GM12892 (cell line): ENCODE measurements at regions not wholly inside any gene's neighbourhood (a gene's known extent, or its start where the extent isn't known, plus 50 kb on each side); places are given as distances from the start of the nearest gene placed in this dataset.

Experiments used
- POLR2A ChIP-seq: IDR thresholded peaks from 2 replicates; pipeline ENCODE4 v1.6.1; 2011; ENCODE audit warnings: low read depth, low read length, control low read depth
- POLR2AphosphoS5 ChIP-seq: IDR thresholded peaks from 2 replicates; pipeline ENCODE4 v1.6.1; 2011; ENCODE audit warnings: low read depth, low read length, control low read depth

DNA sequence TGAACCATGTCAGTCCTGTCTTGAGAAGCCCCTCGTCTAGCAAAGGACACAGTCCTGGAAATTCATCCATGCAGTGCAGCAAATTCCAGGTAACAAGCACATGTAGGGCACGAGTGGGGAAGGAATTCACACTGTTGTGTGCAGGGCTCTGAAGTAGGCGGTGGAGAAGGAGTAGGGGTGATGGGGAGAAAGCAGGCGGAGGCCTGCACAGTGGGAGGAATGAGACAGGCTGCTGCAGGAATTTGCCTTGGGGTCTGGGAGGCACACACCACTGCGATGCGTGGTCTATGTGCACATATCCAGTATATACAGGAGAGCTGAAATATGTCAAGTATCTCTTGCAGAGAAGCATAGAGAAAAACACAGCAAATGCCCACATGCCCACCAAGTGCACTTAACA lies 249.2 kb upstream of the IRX2 start:
- TF ChIP-seq POLR2AphosphoS5 (no peak), POLR2A (no peak)
